Keratinocyte (primary cell): ENCODE measurements at regions not wholly inside any gene's neighbourhood (a gene's known extent, or its start where the extent isn't known, plus 50 kb on each side); places are given as distances from the start of the nearest gene placed in this dataset.

ENCODE experiments used
- DNase-seq: peaks from one replicate; pipeline ENCODE4 v3.0.0-alpha.2; 2011; ENCODE audit warnings: low read depth, missing footprints, low spot score
- FAIRE-seq: peaks from 2 replicates; lab custom pipeline; 2011; peaks lifted over from hg19 to GRCh38; lab: Jason Lieb, UNC
- H2AFZ ChIP-seq: 2 replicates; pipeline ENCODE4 v1.6.0; 2012; ENCODE audit warnings: low read length, control low read depth, inconsistent platforms; ENCODE audit not compliant: control insufficient read depth
- H3K27ac ChIP-seq: 2 replicates; pipeline ENCODE4 v1.5.1; 2011; ENCODE audit warnings: low read length; ENCODE audit not compliant: control insufficient read depth, insufficient read depth
- H3K27me3 ChIP-seq: 3 replicates; pipeline ENCODE4 v1.6.0; 2011; ENCODE audit warnings: low read length; ENCODE audit not compliant: control insufficient read depth, insufficient read depth; ENCODE audit errors: extremely low read depth
- H3K36me3 ChIP-seq, 2 experiments: 2 replicates in 1 of 2; 3 replicates in 1 of 2; pipeline ENCODE4 v1.5.1; 2011; ENCODE audit warnings: low read length in 2 of 2, mild to moderate bottlenecking in 1 of 2; ENCODE audit not compliant: control insufficient read depth in 2 of 2, insufficient read depth in 2 of 2; ENCODE audit errors: extremely low read depth in 1 of 2
- H3K4me1 ChIP-seq: 3 replicates; pipeline ENCODE4 v1.5.1; 2011; ENCODE audit warnings: low read length; ENCODE audit not compliant: control insufficient read depth, insufficient read depth; ENCODE audit errors: extremely low read depth
- H3K4me2 ChIP-seq: 3 replicates; pipeline ENCODE4 v1.6.0; 2011; ENCODE audit warnings: low read depth, low read length; ENCODE audit not compliant: control insufficient read depth, insufficient read depth; ENCODE audit errors: extremely low read depth
- H3K4me3 ChIP-seq, 3 experiments: fragments of 200-600 bp in 1 of 3; sonication (generic) in 1 of 3; 2 replicates in 2 of 3; 3 replicates in 1 of 3; pipeline ENCODE4 v1.5.1; 2011 to 2016; ENCODE audit warnings: low read length in 3 of 3, mild to moderate bottlenecking in 3 of 3, control low read depth in 2 of 3, inconsistent platforms in 1 of 3, low read depth in 1 of 3, mixed read lengths in 1 of 3, mixed run types in 1 of 3, moderate library complexity in 1 of 3; ENCODE audit not compliant: control insufficient read depth in 2 of 3, insufficient read depth in 2 of 3; ENCODE audit errors: extremely low read depth in 1 of 3
- H3K79me2 ChIP-seq: 2 replicates; pipeline ENCODE4 v1.6.0; 2012; ENCODE audit warnings: low read length; ENCODE audit not compliant: control insufficient read depth, insufficient read depth
- H3K9ac ChIP-seq: 3 replicates; pipeline ENCODE4 v1.6.0; 2011; ENCODE audit warnings: low read length; ENCODE audit not compliant: control insufficient read depth, insufficient read depth; ENCODE audit errors: extremely low read depth
- H3K9me1 ChIP-seq: 3 replicates; pipeline ENCODE4 v1.6.0; 2011; ENCODE audit warnings: low read length; ENCODE audit not compliant: control insufficient read depth, insufficient read depth; ENCODE audit errors: extremely low read depth
- H3K9me3 ChIP-seq: 2 replicates; pipeline ENCODE4 v1.5.1; 2012; ENCODE audit warnings: low read depth, low read length; ENCODE audit not compliant: control insufficient read depth
- H4K20me1 ChIP-seq: 3 replicates; pipeline ENCODE4 v1.6.0; 2011; ENCODE audit warnings: low read length; ENCODE audit not compliant: control insufficient read depth, insufficient read depth; ENCODE audit errors: extremely low read depth
- EZH2 ChIP-seq: IDR thresholded peaks from one replicate; pipeline ENCODE4 v1.6.1; 2012; ENCODE audit warnings: inconsistent platforms, mild to moderate bottlenecking, low read length, moderate library complexity
- dilution Hi-C: fragments of 300-500 bp; cut with MboI; formaldehyde crosslinking; loops from one replicate; pipeline ENCODE4 v1.7.0; 2020; ENCODE audit warnings: low sequenced_read_pairs; ENCODE audit not compliant: extremely low pct_ligation_motif_present
- TF ChIP-seq, protein P1 (sequence below), 3 experiments: IDR thresholded peaks in 1 of 3; conservative IDR thresholded peaks in 1 of 3; optimal IDR thresholded peaks in 1 of 3; 2 replicates in 2 of 3; 3 replicates in 1 of 3; pipeline versions ENCODE3 to v1.5.1; 2011; ENCODE audit warnings: low read length in 3 of 3, mild to moderate bottlenecking in 3 of 3, moderate library complexity in 2 of 3, control low read depth in 1 of 3, inconsistent platforms in 1 of 3; ENCODE audit not compliant: insufficient read depth in 2 of 3; ENCODE audit errors: extremely low read depth in 1 of 3

DNA sequence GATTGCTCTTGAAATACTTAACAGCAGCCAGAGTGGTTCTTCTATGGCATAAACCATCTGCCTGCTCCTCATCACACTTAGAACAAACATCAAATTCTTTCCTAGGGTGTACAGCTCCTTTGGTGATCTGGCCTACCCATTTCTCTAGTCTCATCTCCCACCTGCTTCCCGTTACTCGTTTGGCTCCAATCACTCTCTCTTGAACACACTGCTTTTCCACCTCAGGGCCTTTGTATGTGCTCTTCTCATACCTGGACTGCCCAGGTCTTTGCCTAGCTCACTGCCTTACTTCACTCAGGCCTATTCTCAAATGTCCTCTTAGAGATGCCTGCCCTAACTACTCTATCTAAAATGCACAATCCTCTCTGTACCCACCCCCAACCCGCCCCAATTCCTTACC, 100.5 kb downstream of the KCNRG start:
- Histone ChIP-seq H4K20me1 (no peaks in the 10 kb centered on the region), H3K9ac (no peak overlapping the region), H3K4me3 (no peak overlapping the region), H3K9me1 (no peaks in the 10 kb centered on the region), H3K27me3 (no peaks in the 10 kb centered on the region), H3K9me3 (no peaks in the 10 kb centered on the region), H3K79me2 (no peaks in the 10 kb centered on the region), H2AFZ (no peak overlapping the region), H3K4me2 (no peak overlapping the region), H3K36me3 (no peaks in the 10 kb centered on the region), H3K27ac (no peak overlapping the region), H3K4me1 (no peaks in the 10 kb centered on the region)
- FAIRE-seq (no peak), DNase-seq (no peak)
- dilution Hi-C loops, result no loop called here
- TF ChIP-seq EZH2, result no peak
- TF ChIP-seq, protein P1, sequence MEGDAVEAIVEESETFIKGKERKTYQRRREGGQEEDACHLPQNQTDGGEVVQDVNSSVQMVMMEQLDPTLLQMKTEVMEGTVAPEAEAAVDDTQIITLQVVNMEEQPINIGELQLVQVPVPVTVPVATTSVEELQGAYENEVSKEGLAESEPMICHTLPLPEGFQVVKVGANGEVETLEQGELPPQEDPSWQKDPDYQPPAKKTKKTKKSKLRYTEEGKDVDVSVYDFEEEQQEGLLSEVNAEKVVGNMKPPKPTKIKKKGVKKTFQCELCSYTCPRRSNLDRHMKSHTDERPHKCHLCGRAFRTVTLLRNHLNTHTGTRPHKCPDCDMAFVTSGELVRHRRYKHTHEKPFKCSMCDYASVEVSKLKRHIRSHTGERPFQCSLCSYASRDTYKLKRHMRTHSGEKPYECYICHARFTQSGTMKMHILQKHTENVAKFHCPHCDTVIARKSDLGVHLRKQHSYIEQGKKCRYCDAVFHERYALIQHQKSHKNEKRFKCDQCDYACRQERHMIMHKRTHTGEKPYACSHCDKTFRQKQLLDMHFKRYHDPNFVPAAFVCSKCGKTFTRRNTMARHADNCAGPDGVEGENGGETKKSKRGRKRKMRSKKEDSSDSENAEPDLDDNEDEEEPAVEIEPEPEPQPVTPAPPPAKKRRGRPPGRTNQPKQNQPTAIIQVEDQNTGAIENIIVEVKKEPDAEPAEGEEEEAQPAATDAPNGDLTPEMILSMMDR (optimal IDR thresholded peaks at IDR 0.05 in 1 of 3, IDR thresholded peaks at IDR 0.05 in 1 of 3, conservative IDR thresholded peaks at IDR 0.05 in 1 of 3; ENCODE audit: extremely low read depth in 1 of 3, insufficient read depth in 2 of 3, low read length in 3 of 3), result no peak

DNA sequence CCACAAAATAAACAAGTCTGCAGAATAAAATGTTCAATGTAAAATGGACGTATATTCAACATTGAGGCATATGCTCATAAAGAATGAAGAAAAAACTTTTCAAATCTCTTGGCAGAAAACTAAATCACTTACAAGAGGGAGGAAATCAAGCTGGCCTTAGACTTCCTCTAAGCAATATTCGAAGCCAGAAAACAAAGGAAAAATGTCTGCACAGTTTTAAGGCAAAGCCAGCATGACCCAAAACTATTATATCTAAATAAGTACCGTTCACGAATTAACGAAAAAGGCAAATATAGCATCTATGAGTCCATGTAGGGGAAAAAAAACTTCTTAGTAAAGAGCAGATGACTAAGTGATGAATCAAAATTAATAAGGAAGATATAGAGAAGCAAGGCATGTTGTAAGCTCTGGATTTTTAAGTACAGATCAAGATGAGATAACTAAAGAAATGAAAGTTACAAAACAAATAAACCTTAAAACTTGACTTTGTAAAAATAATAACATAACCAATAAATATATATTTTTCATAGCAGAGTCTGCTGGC, 101.3 kb downstream of the KCNRG start:
- FAIRE-seq (no peak), DNase-seq (no peak)
- no peaks in the 10 kb centered on the region for H4K20me1 ChIP-seq
- dilution Hi-C loops, result no loop called here
- no peaks in the 10 kb centered on the region for H3K79me2 ChIP-seq
- H3K9me3 ChIP-seq, result no peaks in the 10 kb centered on the region
- H3K4me2 ChIP-seq, result no peak overlapping the region
- no peak overlapping the region for H3K9ac ChIP-seq
- no peaks in the 10 kb centered on the region for H3K4me1 ChIP-seq
- no peak overlapping the region for H2AFZ ChIP-seq
- no peak for TF ChIP-seq EZH2
- TF ChIP-seq, protein P1 (optimal IDR thresholded peaks at IDR 0.05 in 1 of 3, IDR thresholded peaks at IDR 0.05 in 1 of 3, conservative IDR thresholded peaks at IDR 0.05 in 1 of 3; ENCODE audit: extremely low read depth in 1 of 3, insufficient read depth in 2 of 3, low read length in 3 of 3), result no peak
- H3K36me3 ChIP-seq, result no peaks in the 10 kb centered on the region
- no peak overlapping the region for H3K4me3 ChIP-seq
- no peaks in the 10 kb centered on the region for H3K27me3 ChIP-seq
- no peak overlapping the region for H3K27ac ChIP-seq
- H3K9me1 ChIP-seq, result no peaks in the 10 kb centered on the region
